ENCODE measurements at regions not wholly inside any gene's neighbourhood (a gene's known extent, or its start where the extent isn't known, plus 50 kb on each side); places are given as distances from the start of the nearest gene placed in this dataset.

DNA sequence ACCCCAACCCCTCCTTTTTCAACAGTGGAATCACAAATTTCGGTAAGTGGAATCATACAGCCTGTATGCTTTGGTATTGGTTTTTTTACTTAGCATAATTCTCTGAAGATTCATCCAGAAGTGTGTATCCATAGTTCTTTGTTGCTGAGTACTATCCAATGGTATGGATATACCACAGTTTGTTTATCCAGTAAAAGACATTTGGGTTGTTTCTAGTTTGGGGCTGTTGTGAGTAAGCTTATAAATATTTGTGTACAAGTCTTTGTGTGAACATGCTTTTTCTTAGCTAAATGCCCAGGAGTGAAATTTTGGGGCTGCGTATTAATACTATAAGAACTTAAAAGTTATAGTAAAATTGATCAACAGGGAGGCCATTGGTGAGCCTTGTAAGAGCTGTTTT is 57.5 kb upstream of the GC start:
- ChIA-PET POLR2A (no interaction called here), CTCF (no interaction called here)
- H3K4me1 Mint-ChIP-seq (ENCODE audit: low read depth, unreplicated experiment) = no peaks in the 10 kb centered on the region
- Histone ChIP-seq H3K9me3 (no peaks in the 10 kb centered on the region), H3K36me3 (ENCODE audit: control insufficient read depth, insufficient read depth, low read length) (no peaks in the 10 kb centered on the region), H3K4me1 (no peaks in the 10 kb centered on the region), H3K4me3 (ENCODE audit: low read depth, low read length) (no peak overlapping the region), H3K27me3 (replicated peaks; ENCODE audit: control insufficient read depth, insufficient read depth, low read length) (no peaks in the 10 kb centered on the region)
- intact Hi-C loops (cut with micrococcal nuclease; ENCODE audit: unreplicated experiment) = no loop called here
- no peak overlapping the region for H3K27ac Mint-ChIP-seq (ENCODE audit: unreplicated experiment)
- H3K36me3 Mint-ChIP-seq (ENCODE audit: insufficient read depth, unreplicated experiment) = no peaks in the 10 kb centered on the region
- BruUV-seq (replicated peaks) = no TSS peak
- no peaks in the 10 kb centered on the region for H3K9me3 Mint-ChIP-seq (ENCODE audit: unreplicated experiment)
- DNase-seq = no peak
- no peaks in the 10 kb centered on the region for H3K27me3 Mint-ChIP-seq (ENCODE audit: insufficient read depth, unreplicated experiment)
- TF ChIP-seq CTCF (IDR thresholded peaks at IDR 0.05; ENCODE audit: insufficient read depth in 1 of 2, low read depth in 1 of 2, low read length in 1 of 2, severe bottlenecking in 1 of 2, unreplicated experiment in 1 of 2) = no peak
- no peak overlapping the region for H3K4me3 Mint-ChIP-seq (ENCODE audit: unreplicated experiment)

GRCh38 chr4:71847300-71847699 is 63.4 kb upstream of the GC start:
- intact Hi-C loops (cut with micrococcal nuclease; ENCODE audit: unreplicated experiment) = no loop called here
- Mint-ChIP-seq H3K4me3 (ENCODE audit: unreplicated experiment) (no peak overlapping the region), H3K27me3 (ENCODE audit: insufficient read depth, unreplicated experiment) (no peaks in the 10 kb centered on the region), H3K36me3 (ENCODE audit: insufficient read depth, unreplicated experiment) (no peaks in the 10 kb centered on the region), H3K27ac (ENCODE audit: unreplicated experiment) (no peak overlapping the region), H3K4me1 (ENCODE audit: low read depth, unreplicated experiment) (no peaks in the 10 kb centered on the region), H3K9me3 (ENCODE audit: unreplicated experiment) (no peaks in the 10 kb centered on the region)
- ChIA-PET POLR2A (no interaction called here), CTCF (no interaction called here)
- no TSS peak for BruUV-seq (replicated peaks)
- Histone ChIP-seq H3K36me3 (ENCODE audit: control insufficient read depth, insufficient read depth, low read length) (no peaks in the 10 kb centered on the region), H3K4me1 (no peaks in the 10 kb centered on the region), H3K4me3 (ENCODE audit: low read depth, low read length) (no peak overlapping the region), H3K9me3 (no peaks in the 10 kb centered on the region), H3K27me3 (replicated peaks; ENCODE audit: control insufficient read depth, insufficient read depth, low read length) (no peaks in the 10 kb centered on the region)
- DNase-seq = no peak
- no peak for TF ChIP-seq CTCF (IDR thresholded peaks at IDR 0.05; ENCODE audit: insufficient read depth in 1 of 2, low read depth in 1 of 2, low read length in 1 of 2, severe bottlenecking in 1 of 2, unreplicated experiment in 1 of 2)

DNA sequence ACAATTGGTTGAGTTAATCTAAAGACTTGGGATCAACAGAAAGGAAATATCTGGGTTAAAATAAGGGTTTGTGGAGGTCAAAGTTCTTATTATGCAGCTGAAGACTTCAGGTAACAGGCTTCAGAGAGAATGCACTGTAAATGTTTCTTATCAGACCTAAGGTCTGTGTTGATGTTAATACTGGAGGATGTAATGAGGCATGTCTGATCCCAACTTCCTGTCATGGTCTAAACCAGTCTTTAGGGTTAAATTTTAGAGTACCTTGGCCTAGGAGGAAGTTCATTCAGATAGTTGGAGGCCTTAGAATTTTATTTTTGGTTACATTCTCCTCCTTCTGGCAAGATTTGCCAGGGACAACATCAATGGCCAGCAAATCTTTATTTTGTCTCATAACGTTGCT is 72.1 kb upstream of the GC start:
- H3K27ac Mint-ChIP-seq (ENCODE audit: unreplicated experiment) = no peak overlapping the region
- TF ChIP-seq CTCF (IDR thresholded peaks at IDR 0.05; ENCODE audit: insufficient read depth in 1 of 2, low read depth in 1 of 2, low read length in 1 of 2, severe bottlenecking in 1 of 2, unreplicated experiment in 1 of 2) = no peak
- Histone ChIP-seq H3K4me3 (ENCODE audit: low read depth, low read length) (no peak overlapping the region), H3K36me3 (ENCODE audit: control insufficient read depth, insufficient read depth, low read length) (no peaks in the 10 kb centered on the region), H3K27me3 (replicated peaks; ENCODE audit: control insufficient read depth, insufficient read depth, low read length) (no peaks in the 10 kb centered on the region), H3K4me1 (no peaks in the 10 kb centered on the region; the same call in 1 of the 2 replicates), H3K9me3 (peaks cover 16% of the 10 kb centered on the region)
- DNase-seq = no peak
- POLR2A ChIA-PET = no interaction called here
- peaks cover 6% of the 10 kb centered on the region for H3K9me3 Mint-ChIP-seq (ENCODE audit: unreplicated experiment)
- peaks cover 4% of the 10 kb centered on the region for H3K27me3 Mint-ChIP-seq (ENCODE audit: insufficient read depth, unreplicated experiment)
- no TSS peak for BruUV-seq (replicated peaks)
- H3K36me3 Mint-ChIP-seq (ENCODE audit: insufficient read depth, unreplicated experiment) = no peaks in the 10 kb centered on the region
- H3K4me3 Mint-ChIP-seq (ENCODE audit: unreplicated experiment) = no peak overlapping the region
- CTCF ChIA-PET = no interaction called here
- intact Hi-C loops (cut with micrococcal nuclease; ENCODE audit: unreplicated experiment) = no loop called here
- H3K4me1 Mint-ChIP-seq (ENCODE audit: low read depth, unreplicated experiment) = no peaks in the 10 kb centered on the region

Measured in Caco-2 (cell line).